GM12872 (cell line): ENCODE measurements at regions not wholly inside any gene's neighbourhood (a gene's known extent, or its start where the extent isn't known, plus 50 kb on each side); places are given as distances from the start of the nearest gene placed in this dataset.

ENCODE experiments used
- TF ChIP-seq, protein P1 (sequence below): IDR thresholded peaks from 3 replicates; pipeline ENCODE4 v1.5.1; 2011; ENCODE audit warnings: low read depth, mild to moderate bottlenecking, low read length, moderate library complexity; ENCODE audit not compliant: insufficient read depth

GRCh38 chr7:119270045-119270464, 1002.9 kb upstream of the KCND2 start:
- TF ChIP-seq, protein P1, sequence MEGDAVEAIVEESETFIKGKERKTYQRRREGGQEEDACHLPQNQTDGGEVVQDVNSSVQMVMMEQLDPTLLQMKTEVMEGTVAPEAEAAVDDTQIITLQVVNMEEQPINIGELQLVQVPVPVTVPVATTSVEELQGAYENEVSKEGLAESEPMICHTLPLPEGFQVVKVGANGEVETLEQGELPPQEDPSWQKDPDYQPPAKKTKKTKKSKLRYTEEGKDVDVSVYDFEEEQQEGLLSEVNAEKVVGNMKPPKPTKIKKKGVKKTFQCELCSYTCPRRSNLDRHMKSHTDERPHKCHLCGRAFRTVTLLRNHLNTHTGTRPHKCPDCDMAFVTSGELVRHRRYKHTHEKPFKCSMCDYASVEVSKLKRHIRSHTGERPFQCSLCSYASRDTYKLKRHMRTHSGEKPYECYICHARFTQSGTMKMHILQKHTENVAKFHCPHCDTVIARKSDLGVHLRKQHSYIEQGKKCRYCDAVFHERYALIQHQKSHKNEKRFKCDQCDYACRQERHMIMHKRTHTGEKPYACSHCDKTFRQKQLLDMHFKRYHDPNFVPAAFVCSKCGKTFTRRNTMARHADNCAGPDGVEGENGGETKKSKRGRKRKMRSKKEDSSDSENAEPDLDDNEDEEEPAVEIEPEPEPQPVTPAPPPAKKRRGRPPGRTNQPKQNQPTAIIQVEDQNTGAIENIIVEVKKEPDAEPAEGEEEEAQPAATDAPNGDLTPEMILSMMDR, result peak; percentile 90

- TF ChIP-seq, protein P1, result no peak
Observed at GRCh38 chr7:119270644-119271043, 1002.3 kb upstream of the KCND2 start.

- TF ChIP-seq, protein P1, result no peak
Observed at GRCh38 chr7:119271147-119271779, 1001.7 kb upstream of the KCND2 start.

GRCh38 chr7:119281181-119281846, 991.7 kb upstream of the KCND2 start:
- TF ChIP-seq, protein P1, result no peak

GRCh38 chr7:119283353-119283752, 989.6 kb upstream of the KCND2 start:
- TF ChIP-seq, protein P1, result no peak

DNA sequence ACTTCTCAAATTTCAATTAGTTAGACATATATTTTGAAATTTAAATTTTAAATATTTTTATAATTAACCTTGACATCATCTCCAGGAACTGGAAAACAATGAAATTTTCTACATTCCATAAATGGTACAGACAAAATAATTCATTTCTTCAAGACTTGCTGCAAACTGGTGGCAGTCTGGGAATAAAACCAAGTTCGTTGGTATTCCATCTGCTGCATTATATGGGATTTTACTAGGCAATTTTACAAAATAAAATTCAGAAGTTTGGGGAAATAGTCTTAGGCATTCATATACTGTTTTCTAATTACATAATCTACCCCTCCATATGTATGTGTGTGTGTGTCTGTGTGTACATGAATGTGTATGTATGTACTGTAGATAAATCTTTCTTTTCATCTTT, 984.6 kb upstream of the KCND2 start:
- TF ChIP-seq, protein P1, result no peak

GRCh38 chr7:119320316-119320715, 952.7 kb upstream of the KCND2 start:
- TF ChIP-seq, protein P1, result 0 out of 3 replicates have a peak, but pooled peaks have one; percentile 5
